HG03439 (cell line): ENCODE measurements at regions not wholly inside any gene's neighbourhood (a gene's known extent, or its start where the extent isn't known, plus 50 kb on each side); places are given as distances from the start of the nearest gene placed in this dataset.
"Not testable (repeated sequence)": the region's sequence is repeated elsewhere in the genome, so short reads cannot be mapped to it uniquely, and the experiment has no call there.

Experiments
- ATAC-seq: cut with Tn5 transposase; IDR thresholded peaks from one replicate; pipeline ENCODE4 v1.9.1; 2021; ENCODE audit warnings: mild to moderate bottlenecking, moderate library complexity; ENCODE audit not compliant: unreplicated experiment

GRCh38 chr14:49946320-49947141 lies 53.6 kb downstream of the ARF6 start:
- no peak for ATAC-seq

GRCh38 chr14:49947506-49947905 lies 54.6 kb downstream of the ARF6 start:
- ATAC-seq = no peak

GRCh38 chr14:49950275-49951228 lies 57.7 kb downstream of the ARF6 start:
- no peak for ATAC-seq

- no peak for ATAC-seq
These were observed 58.3 kb downstream of the ARF6 start for GRCh38 chr14:49951229-49951607.

- ATAC-seq = no peak
These were observed 58.9 kb downstream of the ARF6 start for GRCh38 chr14:49951691-49952345.

GRCh38 chr14:49953196-49953595 lies 60.3 kb downstream of the ARF6 start:
- ATAC-seq = no peak

GRCh38 chr14:49954171-49954631 lies 61.3 kb downstream of the ARF6 start:
- ATAC-seq = no peak

GRCh38 chr14:49955024-49955423 lies 62.1 kb downstream of the ARF6 start:
- ATAC-seq = no peak

GRCh38 chr14:49957089-49957852 lies 64.4 kb downstream of the ARF6 start:
- no peak for ATAC-seq

- ATAC-seq = no peak
These were observed 67.0 kb downstream of the ARF6 start for GRCh38 chr14:49959822-49960408.

- no peak for ATAC-seq
These were observed 67.6 kb downstream of the ARF6 start for GRCh38 chr14:49960453-49960852.

GRCh38 chr14:49961270-49962222 lies 68.7 kb downstream of the ARF6 start:
- ATAC-seq = no peak

GRCh38 chr14:49962621-49963020 lies 69.7 kb downstream of the ARF6 start:
- ATAC-seq = no peak

- ATAC-seq = not testable (repeated sequence)
These were observed 72.3 kb downstream of the ARF6 start for GRCh38 chr14:49965068-49965651.

GRCh38 chr14:49966304-49966809 lies 73.5 kb downstream of the ARF6 start:
- ATAC-seq = no peak

GRCh38 chr14:49966971-49967630 lies 74.2 kb downstream of the ARF6 start:
- ATAC-seq = no peak

GRCh38 chr14:49969961-49970360 lies 77.1 kb downstream of the ARF6 start:
- ATAC-seq = no peak
